Midbrain (tissue), 1 donor: ENCODE measurements at regions not wholly inside any gene's neighbourhood (a gene's known extent, or its start where the extent isn't known, plus 50 kb on each side); places are given as distances from the start of the nearest gene placed in this dataset.
"Not testable (repeated sequence)": the region's sequence is repeated elsewhere in the genome, so short reads cannot be mapped to it uniquely, and the experiment has no call there.

Experiments
- DNase-seq: peaks from one replicate; lab custom pipeline; 2025; lab: John Stamatoyannopoulos, UW

- DNase-seq: no peak
Measured at GRCh38 chr11:95647355-95647754, 142.2 kb downstream of the FAM76B start.

GRCh38 chr11:95641495-95641894, 148.1 kb downstream of the FAM76B start:
- DNase-seq: no peak

- DNase-seq: no peak
Measured at GRCh38 chr11:95638501-95638900, 151.1 kb downstream of the FAM76B start.

- DNase-seq: no peak
Measured at GRCh38 chr11:95625164-95625900, 164.2 kb downstream of the FAM76B start.

- DNase-seq: no peak
Measured at GRCh38 chr11:95616256-95616804, 173.3 kb downstream of the FAM76B start.

GRCh38 chr11:95611827-95612226, 177.8 kb downstream of the FAM76B start:
- DNase-seq: no peak

GRCh38 chr11:95610185-95610584, 179.4 kb downstream of the FAM76B start:
- DNase-seq: not testable (repeated sequence)

- DNase-seq: no peak
Measured at GRCh38 chr11:95608093-95608492, 181.5 kb downstream of the FAM76B start.

- no peak for DNase-seq
Measured at GRCh38 chr11:95606824-95607223, 182.8 kb downstream of the FAM76B start.

GRCh38 chr11:95605271-95605940, 184.2 kb downstream of the FAM76B start:
- no peak for DNase-seq

- no peak for DNase-seq
Measured at GRCh38 chr11:95599959-95600586, 189.5 kb downstream of the FAM76B start.

- DNase-seq: no peak
Measured at GRCh38 chr11:95595973-95596489, 193.6 kb downstream of the FAM76B start.

- no peak for DNase-seq
Measured at GRCh38 chr11:95595541-95595940, 194.0 kb downstream of the FAM76B start.

- no peak for DNase-seq
Measured at GRCh38 chr11:95593111-95593510, 196.5 kb downstream of the FAM76B start.

GRCh38 chr11:95592471-95592870, 197.1 kb downstream of the FAM76B start:
- no peak for DNase-seq

GRCh38 chr11:95589893-95590612, 199.5 kb downstream of the FAM76B start:
- no peak for DNase-seq

- DNase-seq: no peak
Measured at GRCh38 chr11:95588821-95589220, 200.8 kb downstream of the FAM76B start.

GRCh38 chr11:95586661-95587060, 202.9 kb downstream of the FAM76B start:
- DNase-seq: no peak

GRCh38 chr11:95586155-95586554, 203.4 kb downstream of the FAM76B start:
- no peak for DNase-seq

GRCh38 chr11:95585752-95586077, 203.9 kb downstream of the FAM76B start:
- DNase-seq: no peak

- no peak for DNase-seq
Measured at GRCh38 chr11:95585069-95585751, 204.4 kb downstream of the FAM76B start.
